Skin epidermis (tissue), 12 donors: ENCODE measurements at regions not wholly inside any gene's neighbourhood (a gene's known extent, or its start where the extent isn't known, plus 50 kb on each side); places are given as distances from the start of the nearest gene placed in this dataset.

Experiments used
- H3K27ac ChIP-seq, 21 experiments: fragments of 200-600 bp; sonication (generic) in 11 of 21; one replicate each; pipeline ENCODE4 v1.5.0; 2020; ENCODE audit warnings: mild to moderate bottlenecking in 3 of 21, inconsistent platforms in 2 of 21, moderate library complexity in 2 of 21
- H3K4me3 ChIP-seq, 7 experiments: fragments of 200-600 bp; sonication (generic) in 2 of 7; one replicate each; pipeline ENCODE4 v1.5.0; 2020; ENCODE audit warnings: inconsistent platforms in 2 of 7, mild to moderate bottlenecking in 2 of 7, moderate library complexity in 1 of 7

DNA sequence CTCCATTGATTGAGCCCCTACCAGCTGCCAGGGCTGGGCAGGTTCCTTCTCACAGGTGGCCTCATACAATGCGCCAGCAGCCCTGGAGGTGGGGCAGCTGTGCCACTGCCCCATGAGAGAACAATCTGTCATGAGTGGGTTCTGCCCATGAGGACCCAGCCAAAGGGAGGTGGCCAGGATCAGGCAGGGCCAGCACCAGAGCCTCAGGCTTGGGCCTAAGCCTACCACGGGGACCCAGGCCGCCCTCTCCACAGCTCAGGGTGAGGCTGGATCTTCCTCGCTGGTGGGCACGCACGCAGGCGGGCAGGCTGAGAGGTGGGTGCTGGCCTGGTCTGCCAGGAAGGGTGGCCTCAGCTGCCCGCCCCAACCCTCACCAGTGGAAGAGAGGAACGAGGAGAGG lies 110.7 kb downstream of the KIF26A start:
- Histone ChIP-seq H3K27ac (no peak overlapping the region), H3K4me3 (no peak overlapping the region)

DNA sequence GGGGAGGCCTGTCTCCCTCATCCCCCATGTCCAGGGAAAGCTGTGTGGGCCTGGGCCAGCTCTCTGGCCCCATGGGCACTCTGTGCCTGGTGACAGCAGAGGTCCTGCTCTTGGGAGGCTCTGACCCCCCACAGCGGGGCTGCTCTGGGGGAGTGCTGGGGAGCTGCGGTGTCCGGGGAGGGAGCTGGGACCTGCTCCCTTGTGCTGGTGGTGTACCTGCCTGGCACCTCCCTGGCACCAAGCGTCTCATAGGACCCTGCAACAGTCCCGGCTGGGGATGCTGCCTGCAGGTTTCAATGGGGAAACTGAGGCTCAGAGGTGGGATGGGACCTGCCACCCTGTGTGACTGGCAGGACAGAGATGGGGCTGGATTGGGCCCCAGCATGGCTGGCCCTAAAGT lies 111.3 kb downstream of the KIF26A start:
- Histone ChIP-seq H3K27ac (no peak overlapping the region), H3K4me3 (no peak overlapping the region)

DNA sequence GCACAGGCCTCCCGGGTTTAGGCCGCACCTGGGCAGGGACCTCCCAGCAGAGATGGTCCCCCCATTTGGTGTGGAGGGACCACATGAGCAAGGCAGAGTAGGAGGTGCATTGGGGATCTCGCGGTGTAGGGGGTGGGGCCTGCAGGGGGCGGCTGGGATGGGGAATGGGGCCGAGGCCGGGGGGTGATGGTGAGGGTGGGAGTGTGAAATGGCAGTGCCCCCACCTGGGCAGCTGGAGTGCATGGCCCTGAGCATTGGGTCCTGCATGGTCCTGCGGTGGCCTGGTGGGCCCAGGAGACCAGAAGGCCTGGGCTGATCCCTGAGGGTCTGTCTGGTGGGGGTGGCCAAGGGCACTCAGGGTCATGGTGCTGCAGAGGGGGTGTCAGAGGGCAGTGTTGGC lies 111.8 kb downstream of the KIF26A start:
- Histone ChIP-seq H3K27ac (no peak overlapping the region), H3K4me3 (no peak overlapping the region)

DNA sequence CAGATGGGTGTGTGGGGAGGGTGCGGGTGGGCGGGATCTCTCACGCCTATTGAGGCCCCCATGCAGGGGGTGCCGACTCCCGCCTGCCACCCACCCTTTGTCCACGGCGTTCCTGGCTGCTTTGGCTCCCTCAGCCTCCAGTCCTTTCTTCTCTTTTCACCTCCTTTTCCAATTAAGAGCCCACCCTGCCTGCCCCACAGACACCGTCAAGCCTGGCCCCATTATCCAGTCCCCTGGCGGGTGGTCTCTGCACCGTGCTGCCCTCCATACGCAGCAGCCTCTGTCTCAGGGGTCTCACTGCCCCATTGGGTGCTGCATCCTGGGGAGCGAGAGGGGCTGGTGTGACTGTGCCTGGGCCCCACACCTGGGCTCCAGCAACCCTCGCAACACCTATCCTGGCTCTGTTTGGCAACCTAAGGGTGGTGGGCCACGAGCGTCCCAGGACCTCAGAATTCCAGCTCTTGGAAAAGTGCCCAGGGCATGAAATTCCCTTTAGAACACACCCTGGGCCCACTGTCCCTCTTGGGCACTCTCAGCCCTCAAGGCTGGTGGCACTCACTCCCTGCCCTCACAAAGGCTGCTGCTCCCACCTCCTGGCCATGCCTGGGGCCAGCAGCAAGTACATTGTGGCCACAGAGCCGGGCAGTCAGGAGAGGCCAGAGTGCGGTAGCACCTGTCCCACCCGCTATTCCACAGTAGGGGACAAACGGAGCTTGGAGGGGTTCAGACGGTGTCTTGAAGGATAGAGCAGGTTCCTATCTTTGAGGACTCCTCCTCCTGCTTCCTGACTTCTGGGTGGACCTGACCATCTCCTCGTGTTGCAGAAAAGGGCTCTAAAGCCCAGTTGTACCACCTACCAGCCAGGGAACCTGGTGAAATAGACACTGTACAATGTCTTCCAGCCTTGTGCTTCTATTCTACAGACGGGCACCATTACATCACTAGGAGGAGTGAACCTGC lies 114.1 kb downstream of the KIF26A start:
- no peak overlapping the region for H3K4me3 ChIP-seq
- no peak overlapping the region for H3K27ac ChIP-seq

DNA sequence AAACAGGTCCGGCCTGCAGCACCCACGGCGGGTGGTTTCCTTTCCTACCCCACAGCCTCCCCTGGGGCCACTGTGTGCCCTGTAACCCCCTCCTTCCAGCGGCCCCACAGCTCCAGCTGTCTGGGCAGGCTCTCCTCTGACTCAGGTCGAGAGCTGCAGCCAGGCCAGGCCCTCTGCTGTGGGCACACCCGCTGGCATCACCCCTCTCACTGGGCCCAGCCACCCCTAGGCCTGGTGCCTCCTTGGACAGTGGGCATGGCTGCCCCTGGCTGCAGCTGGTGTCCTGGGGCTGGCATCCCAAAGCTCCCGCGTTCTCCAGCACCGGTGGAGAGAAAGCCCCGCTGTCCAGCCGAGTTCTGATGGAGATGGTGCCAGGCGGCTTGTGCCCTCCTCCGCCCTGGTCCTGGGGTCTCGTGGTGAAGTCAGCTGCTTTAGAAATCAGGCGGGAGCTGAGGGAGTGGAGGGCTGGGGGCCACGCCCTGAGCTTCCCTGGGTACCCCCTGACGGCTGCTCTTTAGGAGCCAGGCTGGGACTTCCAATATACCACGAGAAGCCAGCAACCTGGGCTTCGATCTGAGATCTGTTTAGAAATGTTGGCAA lies 114.9 kb downstream of the KIF26A start:
- no peak overlapping the region for H3K4me3 ChIP-seq
- no peak overlapping the region for H3K27ac ChIP-seq

DNA sequence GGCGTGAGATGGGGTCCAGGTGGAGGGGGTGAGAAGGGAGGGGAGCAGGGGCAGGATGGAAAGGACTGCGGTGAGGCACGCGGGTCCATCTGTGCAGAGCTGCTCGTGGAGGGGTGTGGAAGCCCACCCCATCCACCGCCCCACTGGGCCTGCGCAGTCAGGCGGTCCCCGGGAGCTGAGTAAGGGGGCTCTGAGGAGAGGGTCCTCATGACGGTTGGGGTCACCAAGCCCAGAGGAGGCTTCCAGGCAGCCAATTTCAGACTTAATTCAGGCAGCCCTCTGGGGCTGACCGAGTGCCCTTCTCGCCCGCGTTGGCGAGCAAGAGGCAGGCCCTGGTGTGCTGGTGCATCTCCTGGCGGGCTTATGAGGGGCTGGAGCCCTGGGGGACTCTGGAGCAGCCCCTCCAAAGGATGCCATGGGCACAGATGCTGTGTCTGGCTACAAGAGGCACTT lies 115.5 kb downstream of the KIF26A start:
- H3K4me3 ChIP-seq, result no peak overlapping the region
- H3K27ac ChIP-seq, result no peak overlapping the region

DNA sequence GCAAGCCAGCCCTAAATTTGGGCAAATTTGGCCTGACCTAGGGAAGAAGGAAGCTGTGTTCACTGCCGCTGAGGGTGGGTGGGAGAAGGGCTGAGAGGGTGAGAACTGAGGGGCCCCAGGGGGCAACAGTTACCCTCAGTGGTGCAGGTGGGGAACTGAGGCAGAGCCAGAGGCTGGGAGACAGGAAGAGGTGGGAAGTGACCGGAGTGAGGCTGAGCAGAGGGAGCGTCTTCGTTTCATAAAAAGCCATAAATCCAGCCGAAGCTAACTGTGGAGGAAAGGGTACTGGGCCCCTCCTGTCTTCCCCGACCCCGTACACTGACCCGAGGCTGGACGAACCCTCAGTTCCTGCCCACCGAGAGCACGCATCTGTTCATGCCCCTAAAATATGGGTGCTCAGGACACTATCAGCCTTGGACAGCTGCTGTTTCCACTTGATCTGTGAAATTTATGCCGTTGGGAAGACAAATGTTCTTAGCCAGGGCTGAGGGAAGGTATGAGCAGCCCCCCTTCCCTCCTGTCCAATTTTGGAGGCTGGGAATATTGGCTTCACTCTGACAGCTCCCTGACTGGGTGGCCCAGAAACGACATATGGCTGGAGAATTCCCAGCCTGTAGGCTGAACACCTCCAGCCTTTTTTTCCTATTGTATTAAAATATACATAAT lies 116.5 kb downstream of the KIF26A start:
- no peak overlapping the region for H3K4me3 ChIP-seq

DNA sequence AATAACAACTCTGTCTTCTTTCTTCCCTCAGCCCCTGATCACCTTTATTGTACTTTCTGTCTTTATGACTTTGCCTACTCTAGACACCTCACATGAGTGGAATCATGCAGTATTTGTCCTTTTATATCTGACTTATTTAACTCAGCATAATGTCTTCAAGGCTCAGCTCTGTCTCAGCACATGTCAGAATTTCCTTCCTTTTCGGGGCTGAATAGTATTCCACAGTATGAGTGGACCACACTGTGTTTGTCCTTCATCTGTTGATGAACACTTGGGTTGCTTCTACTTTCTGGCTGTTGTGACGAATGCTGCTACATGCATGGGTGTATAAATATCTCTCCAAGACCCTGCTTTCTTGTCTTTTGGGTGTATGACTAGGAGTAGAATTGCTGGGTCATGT lies 117.6 kb downstream of the KIF26A start:
- no peak overlapping the region for H3K4me3 ChIP-seq
- H3K27ac ChIP-seq, result no peak overlapping the region

More for the DNA sequence above, 116.5 kb downstream of the KIF26A start:
- H3K27ac ChIP-seq, result no peak overlapping the region

DNA sequence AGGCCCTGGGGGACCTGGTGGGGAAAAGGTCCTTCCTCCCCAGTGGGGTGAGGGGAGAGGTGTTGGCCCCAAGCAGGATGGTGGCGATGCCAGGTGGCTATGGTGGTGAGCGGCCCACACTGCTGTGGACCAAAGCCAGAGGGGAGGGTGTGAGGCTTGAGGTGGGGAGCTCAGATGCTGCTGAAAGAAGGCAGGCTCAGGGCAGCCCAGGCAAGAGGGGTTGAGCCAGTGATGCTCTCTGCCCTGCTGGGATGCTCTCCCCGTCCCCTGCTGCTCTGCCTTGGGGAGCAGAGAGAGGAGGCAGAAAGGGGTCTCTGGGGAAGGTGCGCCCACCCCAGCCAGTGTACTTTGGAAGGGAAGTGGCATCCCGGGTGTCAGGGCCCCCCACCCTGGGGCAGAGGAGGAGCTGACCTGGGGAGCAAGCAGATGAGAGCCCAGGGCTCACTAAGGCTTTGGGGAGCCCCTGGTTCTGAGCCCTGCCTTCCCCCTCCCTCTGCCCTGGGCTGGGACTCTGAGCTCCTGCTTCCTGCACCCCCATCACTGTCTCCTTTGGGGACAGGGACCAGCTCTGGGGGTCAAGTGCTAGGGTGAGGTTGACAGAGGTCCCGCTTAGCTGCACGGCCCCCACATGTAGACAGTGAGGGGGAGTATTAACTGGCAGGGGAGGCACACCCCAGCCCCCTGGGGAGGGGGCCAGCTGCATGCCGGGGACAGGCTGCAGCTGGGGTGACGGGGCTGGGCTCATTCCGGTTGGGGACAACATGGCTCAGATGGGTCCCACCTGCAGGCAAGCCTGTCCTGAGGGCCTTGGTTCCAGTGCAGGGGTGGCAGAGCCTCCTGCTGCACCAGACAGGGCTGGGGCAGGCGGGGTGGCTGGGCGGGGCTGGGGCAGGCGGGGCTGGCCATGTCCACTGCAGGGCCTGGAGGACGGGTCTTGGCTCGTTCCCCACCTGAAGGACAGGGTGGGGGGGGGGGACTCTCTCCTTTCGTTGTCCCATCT lies 124.4 kb downstream of the KIF26A start:
- Histone ChIP-seq H3K4me3 (no peak overlapping the region), H3K27ac (no peak overlapping the region)

DNA sequence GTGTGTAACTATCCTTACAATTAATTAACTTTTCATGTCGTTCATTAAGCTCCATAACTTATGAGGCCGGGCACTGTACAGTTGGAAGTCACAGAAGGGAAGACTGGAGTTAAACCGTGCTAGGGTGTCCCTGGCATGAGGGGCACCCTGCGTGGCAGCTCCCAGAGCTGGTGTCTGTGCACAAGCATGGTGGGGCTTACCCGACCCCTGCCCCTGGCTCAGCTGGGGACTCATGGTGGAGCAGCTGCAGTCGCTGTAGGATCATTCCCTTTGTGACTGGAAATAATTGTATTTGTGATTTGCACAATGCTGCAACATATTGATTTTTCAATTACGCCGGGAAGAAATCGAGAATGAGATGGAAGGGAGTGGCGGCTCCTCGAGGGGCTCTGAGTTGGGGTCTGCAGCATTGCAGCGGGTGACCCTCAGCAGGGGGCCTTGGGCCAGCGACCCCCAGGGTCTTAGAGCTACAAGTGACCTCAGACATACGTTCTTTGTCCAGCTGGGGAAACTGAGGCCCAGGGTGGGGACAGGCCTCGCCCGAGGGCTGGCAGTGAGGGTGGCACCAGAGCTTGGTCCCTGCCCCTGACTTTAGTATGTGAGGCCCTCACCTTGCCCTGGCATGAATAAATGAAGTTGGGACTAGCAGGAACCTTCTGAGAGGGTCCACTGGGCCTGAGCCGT lies 125.4 kb downstream of the KIF26A start:
- Histone ChIP-seq H3K27ac (no peak overlapping the region), H3K4me3 (no peak overlapping the region)

DNA sequence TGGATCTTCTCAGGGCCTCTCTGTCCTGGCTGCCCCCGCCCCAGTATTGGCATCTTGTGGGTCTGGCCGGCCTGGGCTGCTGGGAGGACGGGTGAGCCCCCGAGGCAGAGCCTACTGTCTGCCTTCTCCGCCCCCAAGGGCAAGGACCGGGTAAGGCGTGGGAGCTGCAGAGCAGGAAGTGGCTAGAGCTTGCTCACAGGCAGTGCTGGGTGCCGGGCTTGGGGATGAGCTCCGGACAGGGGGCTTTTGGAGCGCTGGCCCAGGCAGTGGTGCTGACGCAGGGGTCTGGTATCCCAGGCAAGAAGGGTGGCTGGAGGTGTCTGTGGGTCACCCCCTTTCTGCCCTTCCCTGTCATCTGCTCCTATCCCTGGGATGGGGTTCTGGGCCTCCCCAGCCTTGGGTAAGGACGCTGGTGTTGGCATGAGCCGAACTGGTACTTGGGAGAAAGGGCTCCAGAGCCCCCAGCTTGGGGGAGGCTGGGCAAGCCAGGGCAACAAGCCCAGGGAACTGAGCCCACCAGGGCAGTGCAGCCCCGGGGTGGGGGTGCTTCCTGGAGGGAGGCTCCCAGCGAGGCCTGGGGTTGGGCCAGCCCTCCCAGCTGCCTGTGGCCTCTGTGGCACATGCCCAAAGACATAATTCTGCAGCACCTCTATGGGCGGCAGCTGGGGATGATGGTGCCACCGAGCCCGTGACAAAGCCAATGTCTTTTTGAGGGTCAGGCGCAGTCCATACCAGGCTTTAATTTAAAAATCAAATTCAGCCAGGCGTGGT lies 126.3 kb downstream of the KIF26A start:
- no peak overlapping the region for H3K4me3 ChIP-seq
- H3K27ac ChIP-seq, result no peak overlapping the region

DNA sequence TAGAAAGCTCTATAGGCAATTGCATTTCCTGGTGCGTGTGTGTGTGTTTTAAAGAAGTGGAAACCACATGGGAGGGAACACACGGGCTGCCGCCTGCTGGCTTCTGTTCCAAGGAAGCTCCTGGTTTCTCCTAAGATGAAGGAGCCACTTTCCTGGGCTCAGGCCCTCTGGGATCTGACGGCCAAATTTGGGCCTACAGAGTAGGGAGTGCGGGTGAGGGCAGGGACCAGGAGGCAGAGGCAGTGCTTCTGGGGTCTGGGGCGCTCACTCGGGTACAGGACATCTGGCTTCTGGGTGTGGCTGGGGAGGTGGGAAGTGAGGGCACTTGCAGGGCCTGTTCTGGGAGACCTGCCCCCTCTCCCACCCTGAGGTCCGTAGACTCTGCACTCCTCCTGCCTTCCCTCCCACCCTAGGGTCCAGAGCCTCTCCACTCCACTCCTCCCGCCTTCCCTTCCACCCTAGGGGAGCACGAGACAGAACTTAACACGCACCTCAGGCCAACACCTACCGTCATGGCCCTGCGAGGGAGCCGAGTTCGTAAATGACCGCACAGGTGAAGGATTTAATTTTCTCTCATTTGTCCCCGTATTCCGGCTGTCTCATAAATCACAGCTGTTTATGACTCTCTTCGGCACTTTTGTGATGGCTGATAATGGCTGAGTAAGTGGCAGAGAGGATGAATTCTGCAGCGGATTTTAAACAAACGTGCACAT lies 127.7 kb downstream of the KIF26A start:
- H3K4me3 ChIP-seq, result no peak overlapping the region
- no peak overlapping the region for H3K27ac ChIP-seq

DNA sequence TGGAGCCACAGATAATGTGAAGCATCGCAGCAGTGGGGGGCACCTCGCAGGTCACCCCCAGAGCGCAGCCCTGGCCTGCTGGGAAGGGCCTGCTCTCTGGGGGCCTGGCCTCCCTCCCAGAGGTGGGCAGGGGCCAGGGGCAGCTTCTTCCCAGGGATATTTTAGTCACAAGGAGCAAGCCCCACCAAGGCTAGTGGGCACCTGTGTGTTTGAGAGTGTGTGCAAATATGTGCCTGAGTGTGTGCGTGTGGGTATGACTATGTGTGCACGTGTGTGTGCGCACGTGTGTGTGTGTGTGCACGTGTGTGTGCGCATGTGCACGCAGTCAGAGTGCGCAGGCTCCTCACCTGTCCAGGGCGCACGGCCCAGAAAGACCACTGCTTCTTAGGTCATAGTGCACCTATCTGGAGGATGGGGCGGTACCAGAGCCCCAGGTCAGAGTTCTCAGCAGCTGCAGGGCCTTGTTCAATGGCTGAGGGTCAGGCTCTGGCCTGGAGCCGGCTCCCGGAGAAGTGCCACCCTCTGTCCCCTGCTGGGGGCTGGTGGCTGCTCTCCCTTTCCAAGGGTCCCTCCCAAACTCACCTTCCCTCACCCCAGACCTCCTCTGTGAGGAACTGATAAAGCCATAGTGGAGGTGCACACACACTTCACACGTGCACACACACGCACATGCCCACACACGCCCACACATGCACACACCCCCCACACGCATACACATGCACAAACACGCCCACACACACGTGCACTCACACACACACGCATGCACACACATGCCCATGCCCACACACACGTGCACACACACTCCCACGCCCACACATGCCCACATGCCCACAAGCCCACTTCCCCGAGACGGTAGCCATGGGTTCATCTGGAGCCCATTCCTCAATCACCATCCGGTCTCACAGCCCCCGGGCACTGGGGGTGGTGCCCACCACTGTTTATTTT lies 128.5 kb downstream of the KIF26A start:
- H3K27ac ChIP-seq, result no peak overlapping the region
- H3K4me3 ChIP-seq, result no peak overlapping the region

DNA sequence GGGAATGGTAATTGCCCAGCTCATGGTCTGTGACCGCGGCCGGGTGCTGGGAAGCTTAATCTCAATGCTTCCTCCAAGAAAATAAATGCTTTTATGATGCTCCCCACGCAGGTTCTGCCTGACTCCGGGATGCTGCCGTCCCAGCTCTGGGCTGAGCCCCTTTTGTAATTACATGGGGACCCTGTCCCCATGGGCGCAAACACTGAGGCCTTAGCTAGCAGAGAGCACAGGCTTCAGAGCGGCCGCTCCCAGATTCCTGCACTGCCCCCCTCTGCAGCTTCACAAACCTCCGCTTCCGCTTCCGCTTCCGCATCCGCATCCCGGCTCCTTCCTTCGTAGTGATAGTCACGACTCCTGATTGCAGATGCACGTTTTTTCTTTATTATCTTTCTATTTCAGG lies 129.5 kb downstream of the KIF26A start:
- no peak overlapping the region for H3K27ac ChIP-seq
- no peak overlapping the region for H3K4me3 ChIP-seq

DNA sequence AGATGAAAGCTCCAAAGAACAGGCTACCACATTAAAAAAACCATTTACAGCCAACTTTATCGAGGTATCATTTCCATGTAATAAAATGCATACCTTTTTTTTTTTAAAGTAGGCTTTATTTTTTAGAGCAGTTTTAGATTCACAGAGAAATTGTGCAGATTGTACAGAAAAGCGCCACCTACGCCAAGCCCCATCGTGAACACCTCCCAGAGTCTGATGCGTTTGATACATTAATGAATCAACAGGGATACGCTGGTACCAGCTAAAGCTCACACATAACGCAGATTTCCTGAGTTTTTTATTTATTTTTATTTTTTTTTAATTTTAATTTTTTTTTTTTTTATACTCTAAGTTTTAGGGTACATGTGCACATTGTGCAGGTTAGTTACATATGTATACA lies 129.9 kb downstream of the KIF26A start:
- H3K4me3 ChIP-seq, result no peak overlapping the region

DNA sequence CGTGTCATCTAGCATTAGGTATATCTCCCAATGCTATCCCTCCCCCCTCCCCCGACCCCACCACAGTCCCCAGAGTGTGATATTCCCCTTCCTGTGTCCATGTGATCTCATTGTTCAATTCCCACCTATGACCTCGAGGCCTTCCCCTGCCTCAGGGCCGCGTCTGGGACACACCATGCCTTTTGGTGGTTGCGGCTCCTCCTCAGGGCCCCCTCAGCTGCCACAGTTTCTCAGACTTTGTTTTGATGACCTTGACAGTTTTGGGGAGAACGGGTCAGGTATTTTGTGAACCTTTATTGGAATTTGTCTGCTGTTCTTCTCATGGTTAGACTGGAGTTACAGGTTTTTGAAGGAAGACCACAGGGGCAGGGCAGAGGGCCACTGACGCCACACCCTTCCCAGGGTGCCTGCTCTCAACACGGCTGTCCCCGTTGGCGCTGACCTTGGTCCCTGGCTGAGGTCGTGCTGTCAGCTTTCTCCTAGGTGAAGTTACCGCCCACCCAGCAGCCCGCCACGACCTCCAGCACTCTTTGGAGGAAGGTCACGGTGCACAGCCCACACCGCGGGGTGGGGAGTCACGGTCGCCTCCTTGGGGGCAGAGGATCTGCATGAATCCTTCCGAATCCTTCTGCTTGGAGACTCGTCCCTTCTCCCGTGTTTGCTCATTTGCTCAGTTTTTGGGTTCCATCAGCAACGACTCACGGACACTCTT lies 130.5 kb downstream of the KIF26A start:
- Histone ChIP-seq H3K4me3 (no peak overlapping the region), H3K27ac (no peak overlapping the region)

More for the DNA sequence above, 129.9 kb downstream of the KIF26A start:
- no peak overlapping the region for H3K27ac ChIP-seq
